ENCODE measurements at regions not wholly inside any gene's neighbourhood (a gene's known extent, or its start where the extent isn't known, plus 50 kb on each side); places are given as distances from the start of the nearest gene placed in this dataset.

- no peaks in the 10 kb centered on the region for H3K9me3 ChIP-seq
- TF ChIP-seq CTCF (IDR thresholded peaks at IDR 0.05), result no peak
- ATAC-seq (ENCODE audit: insufficient number of reproducible peaks, low FRiP score, low read depth), result no peak
- no peaks in the 10 kb centered on the region for H3K4me1 ChIP-seq (ENCODE audit: control insufficient read depth in 1 of 2, low read depth in 2 of 2)
- no peak for DNase-seq (ENCODE audit: low spot score)
- H3K36me3 ChIP-seq, result no peaks in the 10 kb centered on the region
- H3K27ac ChIP-seq, result no peak overlapping the region
- no peaks in the 10 kb centered on the region for H3K27me3 ChIP-seq (replicated peaks; ENCODE audit: insufficient read depth)
- H3K4me3 ChIP-seq, result no peak overlapping the region
These were observed 165.6 kb upstream of the GLRA2 start for GRCh38 chrX:14363728-14364127.

- Histone ChIP-seq H3K4me3 (no peak overlapping the region), H3K36me3 (no peaks in the 10 kb centered on the region), H3K27me3 (replicated peaks; ENCODE audit: insufficient read depth) (no peaks in the 10 kb centered on the region), H3K27ac (no peak overlapping the region), H3K4me1 (ENCODE audit: control insufficient read depth in 1 of 2, low read depth in 2 of 2) (no peaks in the 10 kb centered on the region), H3K9me3 (no peaks in the 10 kb centered on the region)
- ATAC-seq (ENCODE audit: insufficient number of reproducible peaks, low FRiP score, low read depth), result no peak
- no peak for DNase-seq (ENCODE audit: low spot score)
- TF ChIP-seq CTCF (IDR thresholded peaks at IDR 0.05), result no peak
These were observed 166.6 kb upstream of the GLRA2 start for GRCh38 chrX:14362721-14363120.

- Histone ChIP-seq H3K27me3 (replicated peaks; ENCODE audit: insufficient read depth) (no peaks in the 10 kb centered on the region), H3K9me3 (no peaks in the 10 kb centered on the region), H3K36me3 (no peaks in the 10 kb centered on the region), H3K4me3 (no peak overlapping the region), H3K27ac (no peak overlapping the region), H3K4me1 (ENCODE audit: control insufficient read depth in 1 of 2, low read depth in 2 of 2) (no peaks in the 10 kb centered on the region)
- no peak for ATAC-seq (ENCODE audit: insufficient number of reproducible peaks, low FRiP score, low read depth)
- DNase-seq (ENCODE audit: low spot score), result no peak
- no peak for TF ChIP-seq CTCF (IDR thresholded peaks at IDR 0.05)
These were observed 167.9 kb upstream of the GLRA2 start for GRCh38 chrX:14361435-14361834.

- Histone ChIP-seq H3K27ac (no peak overlapping the region), H3K27me3 (replicated peaks; ENCODE audit: insufficient read depth) (no peaks in the 10 kb centered on the region), H3K36me3 (no peaks in the 10 kb centered on the region), H3K4me3 (no peak overlapping the region), H3K4me1 (ENCODE audit: control insufficient read depth in 1 of 2, low read depth in 2 of 2) (no peaks in the 10 kb centered on the region), H3K9me3 (no peaks in the 10 kb centered on the region)
- DNase-seq (ENCODE audit: low spot score) (no peak), ATAC-seq (ENCODE audit: insufficient number of reproducible peaks, low FRiP score, low read depth) (no peak)
- TF ChIP-seq CTCF (IDR thresholded peaks at IDR 0.05), result no peak
These were observed 169.6 kb upstream of the GLRA2 start for GRCh38 chrX:14359727-14360126.

- DNase-seq (ENCODE audit: low spot score) (no peak), ATAC-seq (ENCODE audit: insufficient number of reproducible peaks, low FRiP score, low read depth) (no peak)
- no peak for TF ChIP-seq CTCF (IDR thresholded peaks at IDR 0.05)
- Histone ChIP-seq H3K4me3 (no peak overlapping the region), H3K36me3 (no peaks in the 10 kb centered on the region), H3K9me3 (no peaks in the 10 kb centered on the region), H3K27ac (no peak overlapping the region), H3K4me1 (ENCODE audit: control insufficient read depth in 1 of 2, low read depth in 2 of 2) (no peaks in the 10 kb centered on the region), H3K27me3 (replicated peaks; ENCODE audit: insufficient read depth) (no peaks in the 10 kb centered on the region)
These were observed 170.0 kb upstream of the GLRA2 start for GRCh38 chrX:14359316-14359715.

Measured in thoracic aorta (tissue), 2 donors.